OCI-LY3 (cell line): ENCODE measurements at regions not wholly inside any gene's neighbourhood (a gene's known extent, or its start where the extent isn't known, plus 50 kb on each side); places are given as distances from the start of the nearest gene placed in this dataset.

Source experiments
- H2AFZ ChIP-seq: fragments of 200-600, 300-600 bp; shearing (Covaris generic); 2 replicates; pipeline ENCODE4 v1.6.0; 2014; ENCODE audit warnings: antibody characterized with exemption, low read depth, low read length
- H3K27ac ChIP-seq: fragments of 200-600, 300-600 bp; sonication (generic); 2 replicates; pipeline ENCODE4 v1.5.1; 2014; ENCODE audit warnings: mild to moderate bottlenecking, low read length, moderate library complexity, mixed read lengths
- H3K27me3 ChIP-seq: fragments of 200-600, 300-600 bp; sonication (generic); 2 replicates; pipeline ENCODE4 v1.6.1; 2014; ENCODE audit warnings: low read depth, low read length, mixed read lengths
- H3K36me3 ChIP-seq: fragments of 200-600, 300-600 bp; sonication (generic); replicated peaks from 2 replicates; pipeline ENCODE3; 2014; ENCODE audit warnings: low read depth, low read length, mixed read lengths
- H3K4me1 ChIP-seq: fragments of 300-600, 200-600 bp; sonication (generic); 2 replicates; pipeline ENCODE4 v1.6.1; 2014; ENCODE audit warnings: low read length, mixed read lengths
- H3K4me2 ChIP-seq: fragments of 200-600, 300-600 bp; sonication (generic); 2 replicates; pipeline ENCODE4 v1.6.1; 2014; ENCODE audit warnings: low read length, mixed read lengths
- H3K4me3 ChIP-seq: fragments of 300-600, 200-600 bp; sonication (generic); 2 replicates; pipeline ENCODE4 v1.5.1; 2014; ENCODE audit warnings: antibody characterized with exemption, mild to moderate bottlenecking, low read length, moderate library complexity
- H3K79me2 ChIP-seq: fragments of 300-600, 200-600 bp; shearing (Covaris generic); 2 replicates; pipeline ENCODE4 v1.6.1; 2014; ENCODE audit warnings: mild to moderate bottlenecking, low read length, mixed read lengths
- H3K9ac ChIP-seq: fragments of 300-600, 200-600 bp; shearing (Covaris generic); 2 replicates; pipeline ENCODE4 v1.6.0; 2014; ENCODE audit warnings: mild to moderate bottlenecking, low read length, moderate library complexity
- H3K9me3 ChIP-seq: fragments of 200-600, 300-600 bp; shearing (Covaris generic); 2 replicates; pipeline ENCODE4 v1.6.1; 2014; ENCODE audit warnings: low read length, mixed read lengths; ENCODE audit not compliant: insufficient read depth
- H4K20me1 ChIP-seq: fragments of 200-600, 300-600 bp; sonication (generic); 2 replicates; pipeline ENCODE4 v1.6.1; 2016; ENCODE audit warnings: low read length, mixed read lengths; ENCODE audit not compliant: insufficient read depth
- CTCF ChIP-seq: fragments of 200-600, 300-600 bp; sonication (generic); IDR thresholded peaks from 2 replicates; pipeline ENCODE4 v1.5.1; 2014; ENCODE audit warnings: antibody characterized with exemption, low read length, low read depth
- EZH2phosphoT487 ChIP-seq: fragments of 200-600 bp; shearing (Covaris generic); IDR thresholded peaks from 2 replicates; pipeline ENCODE4 v1.6.1; 2018; ENCODE audit warnings: antibody characterized with exemption, mixed run types, low read depth

- no peaks in the 10 kb centered on the region for H3K36me3 ChIP-seq
- no peaks in the 10 kb centered on the region for H3K79me2 ChIP-seq
- no peaks in the 10 kb centered on the region for H4K20me1 ChIP-seq
- H3K9ac ChIP-seq: no peak overlapping the region
- H3K4me1 ChIP-seq: no peaks in the 10 kb centered on the region
- H3K27me3 ChIP-seq: peaks cover 3% of the 10 kb centered on the region
- TF ChIP-seq EZH2phosphoT487 (no peak), CTCF (no peak)
- H3K4me3 ChIP-seq: no peak overlapping the region
- no peak overlapping the region for H3K4me2 ChIP-seq
- no peak overlapping the region for H3K27ac ChIP-seq
- no peak overlapping the region for H2AFZ ChIP-seq
- no peaks in the 10 kb centered on the region for H3K9me3 ChIP-seq
These were observed 198.1 kb downstream of the SYK start for GRCh38 chr9:90999425-91000397.

GRCh38 chr9:91001146-91001611, 199.6 kb downstream of the SYK start:
- no peak overlapping the region for H3K4me3 ChIP-seq
- H3K36me3 ChIP-seq: no peaks in the 10 kb centered on the region
- no peak overlapping the region for H3K4me2 ChIP-seq
- no peak overlapping the region for H3K9ac ChIP-seq
- H4K20me1 ChIP-seq: no peaks in the 10 kb centered on the region
- H3K27ac ChIP-seq: no peak overlapping the region
- H2AFZ ChIP-seq: no peak overlapping the region
- H3K27me3 ChIP-seq: peaks cover 3% of the 10 kb centered on the region
- TF ChIP-seq CTCF: no peak
- TF ChIP-seq EZH2phosphoT487: no peak
- no peaks in the 10 kb centered on the region for H3K9me3 ChIP-seq
- H3K79me2 ChIP-seq: no peaks in the 10 kb centered on the region
- H3K4me1 ChIP-seq: no peaks in the 10 kb centered on the region

- H3K27me3 ChIP-seq: peaks cover 10% of the 10 kb centered on the region
- H3K4me2 ChIP-seq: no peak overlapping the region
- TF ChIP-seq EZH2phosphoT487 (no peak), CTCF (no peak)
- H3K4me3 ChIP-seq: no peak overlapping the region
- H4K20me1 ChIP-seq: no peaks in the 10 kb centered on the region
- no peaks in the 10 kb centered on the region for H3K36me3 ChIP-seq
- no peak overlapping the region for H3K27ac ChIP-seq
- H3K79me2 ChIP-seq: no peaks in the 10 kb centered on the region
- H3K9me3 ChIP-seq: no peaks in the 10 kb centered on the region
- H2AFZ ChIP-seq: no peak overlapping the region
- no peaks in the 10 kb centered on the region for H3K4me1 ChIP-seq
- H3K9ac ChIP-seq: no peak overlapping the region
These were observed 202.9 kb downstream of the SYK start for GRCh38 chr9:91004484-91004883.

GRCh38 chr9:91004992-91005391, 203.4 kb downstream of the SYK start:
- Histone ChIP-seq H3K4me2 (no peak overlapping the region), H3K27ac (no peak overlapping the region), H3K79me2 (no peaks in the 10 kb centered on the region), H3K4me3 (no peak overlapping the region), H3K36me3 (no peaks in the 10 kb centered on the region), H3K9ac (no peak overlapping the region), H3K9me3 (no peaks in the 10 kb centered on the region), H3K4me1 (no peaks in the 10 kb centered on the region), H3K27me3 (peaks cover 10% of the 10 kb centered on the region), H2AFZ (no peak overlapping the region), H4K20me1 (no peaks in the 10 kb centered on the region)
- 0 out of 2 replicates have a peak, but pooled peaks have one; percentile 7 for TF ChIP-seq CTCF
- no peak for TF ChIP-seq EZH2phosphoT487
